Fibroblast of skin of left quadriceps (primary cell): ENCODE measurements at regions not wholly inside any gene's neighbourhood (a gene's known extent, or its start where the extent isn't known, plus 50 kb on each side); places are given as distances from the start of the nearest gene placed in this dataset.
A peak's percentile ranks its signal among the peaks of the same experiment; 100 is the strongest.
"Not testable (repeated sequence)": the region's sequence is repeated elsewhere in the genome, so short reads cannot be mapped to it uniquely, and the experiment has no call there.

Experiments used
- DNase-seq, 2 experiments: peaks; one replicate each; pipeline ENCODE4 v3.0.0-alpha.2; 2013; ENCODE audit warnings: low read depth in 2 of 2

GRCh38 chr1:201726700-201727099 is 102.3 kb upstream of the IPO9 start:
- DNase-seq, result no peak

GRCh38 chr1:201728731-201729130 is 100.2 kb upstream of the IPO9 start:
- no peak for DNase-seq

GRCh38 chr1:201729973-201730608 is 98.9 kb upstream of the IPO9 start:
- DNase-seq, result no peak

GRCh38 chr1:201730611-201731010 is 98.3 kb upstream of the IPO9 start:
- DNase-seq, result no peak

GRCh38 chr1:201731142-201731541 is 97.8 kb upstream of the IPO9 start:
- DNase-seq, result no peak

GRCh38 chr1:201731592-201731991 is 97.4 kb upstream of the IPO9 start:
- no peak for DNase-seq

- DNase-seq, result no peak
Observed at GRCh38 chr1:201732351-201732750, 96.6 kb upstream of the IPO9 start.

- not testable (repeated sequence) for DNase-seq
Observed at GRCh38 chr1:201734221-201734620, 94.7 kb upstream of the IPO9 start.

- DNase-seq, result no peak
Observed at GRCh38 chr1:201734786-201735185, 94.2 kb upstream of the IPO9 start.

GRCh38 chr1:201736707-201737320 is 92.1 kb upstream of the IPO9 start:
- no peak for DNase-seq

- peak; percentile 72 to 79 for DNase-seq
Observed at GRCh38 chr1:201737352-201738060, 91.5 kb upstream of the IPO9 start.

GRCh38 chr1:201739080-201739479 is 89.9 kb upstream of the IPO9 start:
- no peak for DNase-seq

- no peak for DNase-seq
Observed at GRCh38 chr1:201739492-201740085, 89.4 kb upstream of the IPO9 start.

- DNase-seq, result no peak
Observed at GRCh38 chr1:201740086-201740541, 88.8 kb upstream of the IPO9 start.

- DNase-seq, result no peak
Observed at GRCh38 chr1:201740670-201741111, 88.3 kb upstream of the IPO9 start.

GRCh38 chr1:201741763-201742342 is 87.1 kb upstream of the IPO9 start:
- no peak for DNase-seq

GRCh38 chr1:201742476-201742875 is 86.5 kb upstream of the IPO9 start:
- no peak for DNase-seq

GRCh38 chr1:201742955-201743805 is 85.8 kb upstream of the IPO9 start:
- no peak for DNase-seq

GRCh38 chr1:201745023-201745422 is 83.9 kb upstream of the IPO9 start:
- DNase-seq, result peak; percentile 71 to 77

- DNase-seq, result no peak
Observed at GRCh38 chr1:201746156-201746555, 82.8 kb upstream of the IPO9 start.

GRCh38 chr1:201747261-201747660 is 81.7 kb upstream of the IPO9 start:
- no peak for DNase-seq
